H9 (cell line): ENCODE measurements at regions not wholly inside any gene's neighbourhood (a gene's known extent, or its start where the extent isn't known, plus 50 kb on each side); places are given as distances from the start of the nearest gene placed in this dataset.

ENCODE experiments used
- DNase-seq: peaks from one replicate; pipeline ENCODE4 v3.0.0-alpha.2; 2017
- H2AFZ ChIP-seq: one replicate; pipeline ENCODE4 v1.6.1; 2013; ENCODE audit warnings: mild to moderate bottlenecking, low read length, control low read depth, moderate library complexity
- H2AK5ac ChIP-seq: 2 replicates; pipeline ENCODE4 v1.6.1; 2013; ENCODE audit warnings: low read length, control low read depth, mixed read lengths; ENCODE audit not compliant: insufficient read length
- H2BK120ac ChIP-seq: one replicate; pipeline ENCODE4 v1.6.1; 2013; ENCODE audit warnings: low read depth, mild to moderate bottlenecking, low read length, control low read depth, inconsistent platforms; ENCODE audit not compliant: poor library complexity, severe bottlenecking
- H2BK12ac ChIP-seq: 2 replicates; pipeline ENCODE4 v1.6.1; 2013; ENCODE audit warnings: low read length, control low read depth, mixed read lengths, low read depth; ENCODE audit not compliant: insufficient read length
- H2BK15ac ChIP-seq: 2 replicates; pipeline ENCODE4 v1.6.1; 2013; ENCODE audit warnings: low read depth, low read length, control low read depth
- H2BK20ac ChIP-seq: one replicate; pipeline ENCODE4 v1.6.1; 2013; ENCODE audit warnings: low read depth, mild to moderate bottlenecking, low read length, control low read depth, inconsistent platforms; ENCODE audit not compliant: poor library complexity, severe bottlenecking
- H2BK5ac ChIP-seq: 2 replicates; pipeline ENCODE4 v1.6.1; 2013; ENCODE audit warnings: low read length, control low read depth, mixed read lengths; ENCODE audit not compliant: insufficient read length
- H3K14ac ChIP-seq: 2 replicates; pipeline ENCODE4 v1.6.1; 2013; ENCODE audit warnings: low read length, control low read depth; ENCODE audit not compliant: insufficient read depth
- H3K18ac ChIP-seq: 2 replicates; pipeline ENCODE4 v1.6.1; 2013; ENCODE audit warnings: low read depth, mild to moderate bottlenecking, mixed read lengths, low read length, control low read depth; ENCODE audit not compliant: insufficient read length
- H3K23ac ChIP-seq: 2 replicates; pipeline ENCODE4 v1.6.1; 2013; ENCODE audit warnings: low read length, control low read depth, mixed read lengths, low read depth; ENCODE audit not compliant: insufficient read length
- H3K23me2 ChIP-seq: 2 replicates; pipeline ENCODE4 v1.6.1; 2013; ENCODE audit warnings: low read depth, mild to moderate bottlenecking, mixed read lengths, low read length, control low read depth; ENCODE audit not compliant: insufficient read length, poor library complexity, severe bottlenecking
- H3K27ac ChIP-seq: 2 replicates; pipeline ENCODE4 v1.5.1; 2013; ENCODE audit warnings: low read length, control low read depth, mixed read lengths, low read depth; ENCODE audit not compliant: insufficient read length
- H3K27me3 ChIP-seq: 2 replicates; pipeline ENCODE4 v1.6.1; 2013; ENCODE audit warnings: low read length, control low read depth, inconsistent platforms; ENCODE audit not compliant: insufficient read depth
- H3K4ac ChIP-seq: 2 replicates; pipeline ENCODE4 v1.6.1; 2013; ENCODE audit warnings: low read depth, mild to moderate bottlenecking, control low read depth, inconsistent platforms, low read length, moderate library complexity
- H3K4me1 ChIP-seq: 2 replicates; pipeline ENCODE4 v1.6.1; 2013; ENCODE audit warnings: low read length, control low read depth, inconsistent platforms; ENCODE audit not compliant: insufficient read depth
- H3K4me2 ChIP-seq: 2 replicates; pipeline ENCODE4 v1.6.1; 2013; ENCODE audit warnings: low read length, control low read depth, mixed read lengths; ENCODE audit not compliant: insufficient read length, insufficient read depth
- H3K56ac ChIP-seq: 2 replicates; pipeline ENCODE4 v1.6.1; 2013; ENCODE audit warnings: low read depth, mild to moderate bottlenecking, mixed read lengths, low read length, control low read depth; ENCODE audit not compliant: insufficient read length
- H3K79me1 ChIP-seq: 2 replicates; pipeline ENCODE4 v1.6.1; 2013; ENCODE audit warnings: low read depth, mild to moderate bottlenecking, moderate library complexity, low read length, control low read depth, inconsistent platforms; ENCODE audit not compliant: insufficient read depth, poor library complexity, severe bottlenecking
- H3K79me2 ChIP-seq: 2 replicates; pipeline ENCODE4 v1.6.1; 2013; ENCODE audit warnings: low read length, control low read depth, inconsistent platforms; ENCODE audit not compliant: insufficient read depth
- H3K9ac ChIP-seq: 2 replicates; pipeline ENCODE4 v1.6.1; 2013; ENCODE audit warnings: low read length, control low read depth, mixed read lengths; ENCODE audit not compliant: insufficient read length; ENCODE audit errors: extremely low read depth
- H3K9me3 ChIP-seq: one replicate; pipeline ENCODE4 v1.6.1; 2013; ENCODE audit warnings: low read depth, low read length, inconsistent platforms; ENCODE audit not compliant: control insufficient read depth
- H3T11ph ChIP-seq: one replicate; pipeline ENCODE4 v1.6.1; 2013; ENCODE audit warnings: mild to moderate bottlenecking, low read length, control low read depth, inconsistent platforms
- H4K20me1 ChIP-seq: one replicate; pipeline ENCODE4 v1.6.1; 2013; ENCODE audit not compliant: control insufficient read depth, insufficient read length, insufficient read depth
- H4K5ac ChIP-seq: 2 replicates; pipeline ENCODE4 v1.6.1; 2013; ENCODE audit warnings: low read depth, mild to moderate bottlenecking, mixed read lengths, low read length, control low read depth; ENCODE audit not compliant: insufficient read length
- H4K8ac ChIP-seq: replicated peaks from 2 replicates; pipeline ENCODE4 v1.6.1; 2013; ENCODE audit warnings: low read length, control low read depth, mixed read lengths, low read depth; ENCODE audit not compliant: insufficient read length
- H4K91ac ChIP-seq: 2 replicates; pipeline ENCODE4 v1.6.1; 2013; ENCODE audit warnings: low read depth, mild to moderate bottlenecking, moderate library complexity, mixed read lengths, low read length, control low read depth; ENCODE audit not compliant: insufficient read length
- H3K27ac Mint-ChIP-seq, 3 experiments: 2 replicates in 2 of 3; 3 replicates in 1 of 3; pipeline ENCODE4 v1.8.0; 2020 to 2021; ENCODE audit warnings: mixed read lengths in 3 of 3, mild to moderate bottlenecking in 1 of 3, moderate library complexity in 1 of 3
- H3K27me3 Mint-ChIP-seq: 2 replicates; pipeline ENCODE4 v1.8.0; 2021; ENCODE audit warnings: low read depth, mild to moderate bottlenecking, moderate library complexity, mixed read lengths
- H3K36me3 Mint-ChIP-seq, 3 experiments: 2 replicates in 2 of 3; 3 replicates in 1 of 3; pipeline ENCODE4 v1.8.0; 2020 to 2021; ENCODE audit warnings: low read depth in 3 of 3, mixed read lengths in 3 of 3; ENCODE audit not compliant: insufficient read depth in 1 of 3
- H3K4me1 Mint-ChIP-seq, 2 experiments: 2 replicates each; pipeline ENCODE4 v1.8.0; 2020; ENCODE audit warnings: mixed read lengths in 2 of 2
- H3K4me3 Mint-ChIP-seq, 2 experiments: 2 replicates in 1 of 2; 3 replicates in 1 of 2; pipeline ENCODE4 v1.8.0; 2020 to 2021; ENCODE audit warnings: mild to moderate bottlenecking in 2 of 2, mixed read lengths in 2 of 2, moderate library complexity in 1 of 2
- H3K9me3 Mint-ChIP-seq, 2 experiments: 2 replicates in 1 of 2; 3 replicates in 1 of 2; pipeline ENCODE4 v1.8.0; 2020; ENCODE audit warnings: mild to moderate bottlenecking in 2 of 2, mixed read lengths in 2 of 2, moderate library complexity in 1 of 2
- CTCF ChIP-seq: fragments of 200-600 bp; sonication (generic); conservative IDR thresholded peaks from 3 replicates; pipeline ENCODE4 v1.8.0; 2021; ENCODE audit warnings: antibody characterized with exemption, mild to moderate bottlenecking
- WGBS: extraction: QIAGEN DNeasy Blood & Tissue Kit; methylation state at CpG from one replicate; pipeline ENCODE4 v1.1.7; 2013; ENCODE audit warnings: missing lambda C conversion rate, low lambda C conversion rate, mixed read lengths; ENCODE audit not compliant: insufficient read length; ENCODE audit errors: extremely low coverage; 5-methylcytosine and 5-hydroxymethylcytosine counted together

GRCh38 chr3:13188975-13189374 is 115.7 kb upstream of the IQSEC1 start:
- H3K27me3 Mint-ChIP-seq = peaks cover 2% of the 10 kb centered on the region
- Histone ChIP-seq H2AK5ac (no peak overlapping the region), H3K14ac (no peak overlapping the region), H2BK120ac (no peak overlapping the region), H3K79me1 (no peaks in the 10 kb centered on the region), H4K5ac (no peak overlapping the region), H2AFZ (no peak overlapping the region), H4K20me1 (no peaks in the 10 kb centered on the region), H2BK12ac (no peak overlapping the region), H3K56ac (no peak overlapping the region), H3K79me2 (no peaks in the 10 kb centered on the region), H3K4me2 (no peak overlapping the region), H3K9ac (no peak overlapping the region), H3K27me3 (no peaks in the 10 kb centered on the region), H2BK5ac (no peak overlapping the region), H4K8ac (no peak overlapping the region), H3K23ac (no peak overlapping the region), H2BK20ac (no peak overlapping the region), H3K18ac (no peak overlapping the region), H3K23me2 (no peaks in the 10 kb centered on the region), H3T11ph (no peak overlapping the region), H2BK15ac (no peak overlapping the region), H4K91ac (no peak overlapping the region), H3K4me1 (no peaks in the 10 kb centered on the region; the same call in 1 of the 2 replicates), H3K9me3 (no peaks in the 10 kb centered on the region), H3K27ac (no peak overlapping the region), H3K4ac (no peak overlapping the region)
- no peak overlapping the region for H3K4me3 Mint-ChIP-seq
- H3K9me3 Mint-ChIP-seq = peaks cover 2 to 3% of the 10 kb centered on the region in 2 experiments; a peak in 4 of 5 replicates
- H3K36me3 Mint-ChIP-seq = no peaks in the 10 kb centered on the region
- WGBS = no CpG with 5 or more reads among the region's 1 CpG
- TF ChIP-seq CTCF = no peak
- H3K4me1 Mint-ChIP-seq = peaks cover 2 to 6% of the 10 kb centered on the region in 2 experiments; a peak in 3 of 4 replicates
- DNase-seq = no peak
- H3K27ac Mint-ChIP-seq = peak overlapping the region in 2 of 3 experiments; percentile 24 to 81; a peak in 2 of 7 replicates
